Activated CD8-positive, alpha-beta T cell treated with anti-CD3 and anti-CD28 coated beads, Interleukin-2, amount 10 ng/mL, durations not matched to agents 7 days and 5 days (primary cell): ENCODE measurements at regions not wholly inside any gene's neighbourhood (a gene's known extent, or its start where the extent isn't known, plus 50 kb on each side); places are given as distances from the start of the nearest gene placed in this dataset.
"Not testable (repeated sequence)": the region's sequence is repeated elsewhere in the genome, so short reads cannot be mapped to it uniquely, and the experiment has no call there.

ENCODE experiments used
- ATAC-seq: fragments of 150-1000 bp; cut with Tn5 transposase; one replicate; pipeline ENCODE4 v1.10.0; 2021; ENCODE audit warnings: moderate library complexity
- CTCF ChIA-PET: fragments of 350-600 bp; sonication (Branson Sonifier 250); formaldehyde crosslinking; loops from one replicate; lab custom pipeline; 2021; ENCODE audit warnings: antibody characterized with exemption; lab: Charles Lee
- POLR2A ChIA-PET: fragments of 350-600 bp; sonication (Branson Sonifier 250); formaldehyde crosslinking; loops from one replicate; lab custom pipeline; 2021; ENCODE audit warnings: antibody characterized with exemption; lab: Charles Lee
- DNase-seq: peaks from one replicate; pipeline ENCODE4 v3.0.0-alpha.2; 2020
- H3K27ac Mint-ChIP-seq: one replicate; pipeline ENCODE4 v1.8.0; 2021; ENCODE audit warnings: mild to moderate bottlenecking, mixed read lengths
- H3K27me3 Mint-ChIP-seq: one replicate; pipeline ENCODE4 v1.8.0; 2021; ENCODE audit warnings: low read depth, mixed read lengths
- H3K36me3 Mint-ChIP-seq: one replicate; pipeline ENCODE4 v1.8.0; 2021; ENCODE audit warnings: low read depth, mixed read lengths
- H3K4me1 Mint-ChIP-seq: one replicate; pipeline ENCODE4 v1.8.0; 2021; ENCODE audit warnings: low read depth, mixed read lengths
- H3K4me3 Mint-ChIP-seq: one replicate; pipeline ENCODE4 v1.8.0; 2021; ENCODE audit warnings: mild to moderate bottlenecking, mixed read lengths
- H3K9me3 Mint-ChIP-seq: one replicate; pipeline ENCODE4 v1.8.0; 2022; ENCODE audit warnings: mixed read lengths; ENCODE audit not compliant: insufficient read depth

GRCh38 chr10:3324612-3325038 is 152.0 kb upstream of the PITRM1 start:
- Mint-ChIP-seq H3K27me3 (peaks cover 13% of the 10 kb centered on the region), H3K4me1 (no peaks in the 10 kb centered on the region), H3K27ac (no peak overlapping the region), H3K4me3 (no peak overlapping the region), H3K9me3 (no peaks in the 10 kb centered on the region), H3K36me3 (no peaks in the 10 kb centered on the region)
- POLR2A ChIA-PET = no interaction called here
- CTCF ChIA-PET = no interaction called here
- ATAC-seq (no peak), DNase-seq (no peak)

- Mint-ChIP-seq H3K27ac (no peak overlapping the region), H3K9me3 (no peaks in the 10 kb centered on the region), H3K27me3 (peaks cover 13% of the 10 kb centered on the region), H3K4me1 (no peaks in the 10 kb centered on the region), H3K36me3 (no peaks in the 10 kb centered on the region), H3K4me3 (no peak overlapping the region)
- CTCF ChIA-PET = no interaction called here
- DNase-seq (no peak), ATAC-seq (no peak)
- POLR2A ChIA-PET = no interaction called here
These were observed 151.4 kb upstream of the PITRM1 start for GRCh38 chr10:3323865-3324498.

- POLR2A ChIA-PET = no interaction called here
- CTCF ChIA-PET = no interaction called here
- no peaks in the 10 kb centered on the region for H3K9me3 Mint-ChIP-seq
These were observed 148.5 kb upstream of the PITRM1 start for GRCh38 chr10:3321123-3321522.

GRCh38 chr10:3319811-3320226 is 147.2 kb upstream of the PITRM1 start:
- H3K9me3 Mint-ChIP-seq = no peaks in the 10 kb centered on the region
- H3K27ac Mint-ChIP-seq = no peak overlapping the region
- H3K4me1 Mint-ChIP-seq = no peaks in the 10 kb centered on the region
- DNase-seq (no peak), ATAC-seq (no peak)
- ChIA-PET POLR2A (no interaction called here), CTCF (no interaction called here)
- no peak overlapping the region for H3K4me3 Mint-ChIP-seq
- H3K36me3 Mint-ChIP-seq = no peaks in the 10 kb centered on the region
- no peaks in the 10 kb centered on the region for H3K27me3 Mint-ChIP-seq

More at GRCh38 chr10:3321123-3321522, 148.5 kb upstream of the PITRM1 start:
- ATAC-seq (no peak), DNase-seq (no peak)
- Mint-ChIP-seq H3K27ac (no peak overlapping the region), H3K36me3 (no peaks in the 10 kb centered on the region), H3K27me3 (peaks cover under 1% of the 10 kb centered on the region), H3K4me3 (no peak overlapping the region), H3K4me1 (no peaks in the 10 kb centered on the region)

GRCh38 chr10:3318480-3318807 is 145.9 kb upstream of the PITRM1 start:
- H3K4me1 Mint-ChIP-seq, DNase-seq, ATAC-seq, H3K27ac Mint-ChIP-seq, CTCF ChIA-PET, POLR2A ChIA-PET, H3K4me3 Mint-ChIP-seq, H3K9me3 Mint-ChIP-seq, H3K36me3 Mint-ChIP-seq: not testable (repeated sequence)
- peaks cover 10% of the 10 kb centered on the region for H3K27me3 Mint-ChIP-seq

GRCh38 chr10:3317553-3318479 is 145.2 kb upstream of the PITRM1 start:
- H3K4me1 Mint-ChIP-seq, DNase-seq, H3K4me3 Mint-ChIP-seq, H3K9me3 Mint-ChIP-seq, H3K27ac Mint-ChIP-seq, CTCF ChIA-PET, H3K36me3 Mint-ChIP-seq, POLR2A ChIA-PET, ATAC-seq: not testable (repeated sequence)
- H3K27me3 Mint-ChIP-seq = peaks cover 14% of the 10 kb centered on the region

GRCh38 chr10:3314445-3315085 is 142.0 kb upstream of the PITRM1 start:
- DNase-seq, POLR2A ChIA-PET, H3K9me3 Mint-ChIP-seq, H3K36me3 Mint-ChIP-seq, ATAC-seq, H3K4me3 Mint-ChIP-seq, H3K4me1 Mint-ChIP-seq, CTCF ChIA-PET: not testable (repeated sequence)
- H3K27ac Mint-ChIP-seq = peak overlapping the region; percentile 20
- H3K27me3 Mint-ChIP-seq = peaks cover 22% of the 10 kb centered on the region

GRCh38 chr10:3313784-3314444 is 141.3 kb upstream of the PITRM1 start:
- H3K36me3 Mint-ChIP-seq, ATAC-seq, CTCF ChIA-PET, H3K9me3 Mint-ChIP-seq, DNase-seq, H3K4me3 Mint-ChIP-seq, POLR2A ChIA-PET, H3K4me1 Mint-ChIP-seq: not testable (repeated sequence)
- Mint-ChIP-seq H3K27ac (peak overlapping the region; percentile 20), H3K27me3 (peaks cover 22% of the 10 kb centered on the region)

- Mint-ChIP-seq H3K4me1 (no peaks in the 10 kb centered on the region), H3K4me3 (no peak overlapping the region), H3K27me3 (peaks cover 25% of the 10 kb centered on the region), H3K36me3 (no peaks in the 10 kb centered on the region), H3K27ac (no peak overlapping the region), H3K9me3 (no peaks in the 10 kb centered on the region)
- ATAC-seq (no peak), DNase-seq (no peak)
- ChIA-PET POLR2A (no interaction called here), CTCF (no interaction called here)
These were observed 139.9 kb upstream of the PITRM1 start for GRCh38 chr10:3312403-3312940.

- no peaks in the 10 kb centered on the region for H3K4me1 Mint-ChIP-seq
- ChIA-PET POLR2A (interaction anchor here (0.7 kb wide), 1 partner anchor 11 kb away, joined by 3 read pairs; no protein-coding TSS in a partner anchor), CTCF (no interaction called here)
- DNase-seq (no peak), ATAC-seq (no peak)
- no peaks in the 10 kb centered on the region for H3K9me3 Mint-ChIP-seq
- H3K27me3 Mint-ChIP-seq = peaks cover 30% of the 10 kb centered on the region
- no peaks in the 10 kb centered on the region for H3K36me3 Mint-ChIP-seq
- H3K27ac Mint-ChIP-seq = no peak overlapping the region
- no peak overlapping the region for H3K4me3 Mint-ChIP-seq
These were observed 137.6 kb upstream of the PITRM1 start for GRCh38 chr10:3310016-3310784.

- no peaks in the 10 kb centered on the region for H3K36me3 Mint-ChIP-seq
- ChIA-PET POLR2A (no interaction called here), CTCF (no interaction called here)
- no peaks in the 10 kb centered on the region for H3K9me3 Mint-ChIP-seq
- no peaks in the 10 kb centered on the region for H3K4me1 Mint-ChIP-seq
- ATAC-seq (no peak), DNase-seq (no peak)
- H3K27ac Mint-ChIP-seq = no peak overlapping the region
- H3K4me3 Mint-ChIP-seq = no peak overlapping the region
- H3K27me3 Mint-ChIP-seq = peaks cover 22% of the 10 kb centered on the region
These were observed 133.5 kb upstream of the PITRM1 start for GRCh38 chr10:3306050-3306449.
